GM19351 (cell line): ENCODE measurements at regions not wholly inside any gene's neighbourhood (a gene's known extent, or its start where the extent isn't known, plus 50 kb on each side); places are given as distances from the start of the nearest gene placed in this dataset.
"Not testable (repeated sequence)": the region's sequence is repeated elsewhere in the genome, so short reads cannot be mapped to it uniquely, and the experiment has no call there.

Experiments used
- ATAC-seq: cut with Tn5 transposase; IDR thresholded peaks from one replicate; pipeline ENCODE4 v1.9.1; 2021; ENCODE audit warnings: mild to moderate bottlenecking, moderate library complexity; ENCODE audit not compliant: unreplicated experiment

DNA sequence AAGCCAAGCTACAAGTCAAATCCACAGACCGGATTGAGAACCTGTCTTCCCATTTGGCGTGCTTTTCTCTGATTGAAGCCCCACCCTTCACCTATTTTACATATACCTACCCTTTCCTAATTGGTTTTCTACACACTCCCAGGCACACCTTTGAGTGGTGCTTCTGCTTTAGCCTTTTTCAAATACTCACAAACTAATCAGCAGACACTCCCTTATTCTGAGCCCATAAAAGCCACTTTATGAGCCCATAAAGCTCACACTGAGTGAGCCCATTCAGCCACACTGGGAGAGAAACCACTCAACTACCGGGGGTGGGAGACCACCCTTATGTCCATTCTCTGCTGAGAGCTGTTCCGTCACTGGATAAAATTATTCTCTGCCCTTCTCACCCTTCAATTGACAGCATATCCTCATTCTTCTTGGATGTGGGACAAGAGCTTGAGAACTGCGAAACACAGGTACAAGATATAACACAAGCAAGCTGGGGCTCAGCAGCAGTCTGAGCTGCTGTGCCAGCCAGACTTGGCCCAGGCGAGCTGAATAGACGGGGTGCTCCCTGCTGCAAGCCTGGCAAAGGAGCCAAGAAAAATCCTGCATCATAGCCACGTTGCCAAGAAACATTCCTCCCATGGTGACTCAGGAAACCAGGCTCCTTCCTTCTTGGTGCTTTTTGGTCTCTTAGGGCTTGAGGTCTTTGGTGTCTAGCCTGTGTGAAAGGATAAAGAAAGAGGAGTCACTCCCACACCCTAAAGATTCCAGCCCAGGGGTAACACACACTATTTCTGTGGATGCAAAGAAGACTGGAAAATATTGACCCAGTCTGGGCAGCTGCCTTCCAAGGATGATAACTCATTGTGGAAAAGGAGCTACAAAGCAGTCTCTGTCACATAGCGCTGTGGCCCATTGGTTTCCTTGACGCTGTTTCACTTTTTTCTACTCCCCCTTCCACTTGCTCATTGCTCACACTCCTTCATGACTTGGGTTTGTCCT lies 609.7 kb downstream of the MCTP2 start:
- no peak for ATAC-seq

GRCh38 chr15:94843060-94843459 lies 611.7 kb downstream of the MCTP2 start:
- ATAC-seq: no peak

DNA sequence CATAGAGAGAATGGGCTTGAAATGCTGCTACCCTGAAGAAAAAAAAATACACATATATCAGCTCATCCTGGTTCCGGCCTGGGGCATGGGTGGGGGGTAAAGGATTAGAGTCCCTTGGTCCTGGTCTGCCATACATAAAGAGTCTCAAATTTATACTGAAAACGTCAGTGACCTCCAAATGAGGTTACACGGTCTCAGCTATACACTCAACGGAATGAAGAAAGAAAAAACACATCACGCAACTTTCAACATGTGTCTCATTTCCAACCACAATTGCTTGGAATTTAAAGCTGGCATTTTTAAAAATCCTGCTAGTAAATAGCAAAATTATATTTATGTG lies 612.8 kb downstream of the MCTP2 start:
- ATAC-seq: no peak

DNA sequence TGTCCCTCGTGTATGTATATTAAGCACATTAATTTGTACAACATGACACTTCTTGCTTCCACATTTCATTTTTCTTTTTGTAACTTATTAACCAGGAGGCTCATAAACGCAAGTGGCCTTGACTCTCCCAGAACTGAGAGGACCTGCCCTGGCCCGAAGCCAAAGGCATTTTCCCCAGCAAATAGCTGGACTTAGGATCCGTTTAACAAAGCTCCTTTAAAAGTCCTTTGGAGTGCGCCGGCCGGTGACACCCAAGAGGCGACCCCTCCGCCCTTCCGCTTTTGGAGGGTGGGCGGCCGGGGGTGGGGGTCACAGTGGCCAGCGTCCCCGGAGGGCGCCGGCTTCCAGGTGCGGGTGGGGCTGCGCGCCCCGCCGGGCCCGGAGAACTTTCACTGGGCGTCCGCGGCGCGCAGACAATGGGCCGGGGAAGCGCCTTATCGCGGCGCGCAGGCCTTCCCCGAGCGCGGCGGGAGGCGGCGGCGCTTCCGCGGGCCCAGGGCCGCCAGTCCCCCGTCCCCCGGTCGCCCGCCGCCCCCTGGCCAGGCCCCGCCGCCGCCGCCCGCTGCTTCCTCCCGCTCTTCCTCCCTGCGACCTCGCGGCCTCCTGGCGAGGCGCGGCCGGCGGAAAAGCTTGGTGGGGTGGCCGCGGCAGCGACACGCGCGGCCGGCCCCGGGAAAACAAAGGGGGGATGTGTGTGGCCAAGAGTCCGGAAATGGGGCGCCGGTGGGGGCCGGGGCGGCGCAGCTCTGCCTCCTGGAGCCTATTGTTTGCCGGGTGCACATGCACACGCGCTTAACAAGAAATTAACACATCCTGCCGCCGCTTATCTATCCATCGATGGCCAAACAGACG lies 613.4 kb downstream of the MCTP2 start:
- ATAC-seq: no peak

GRCh38 chr15:94845390-94845716 lies 614.0 kb downstream of the MCTP2 start:
- ATAC-seq: no peak

GRCh38 chr15:94847325-94847724 lies 616.0 kb downstream of the MCTP2 start:
- ATAC-seq: no peak

GRCh38 chr15:94848054-94848453 lies 616.7 kb downstream of the MCTP2 start:
- ATAC-seq: no peak

DNA sequence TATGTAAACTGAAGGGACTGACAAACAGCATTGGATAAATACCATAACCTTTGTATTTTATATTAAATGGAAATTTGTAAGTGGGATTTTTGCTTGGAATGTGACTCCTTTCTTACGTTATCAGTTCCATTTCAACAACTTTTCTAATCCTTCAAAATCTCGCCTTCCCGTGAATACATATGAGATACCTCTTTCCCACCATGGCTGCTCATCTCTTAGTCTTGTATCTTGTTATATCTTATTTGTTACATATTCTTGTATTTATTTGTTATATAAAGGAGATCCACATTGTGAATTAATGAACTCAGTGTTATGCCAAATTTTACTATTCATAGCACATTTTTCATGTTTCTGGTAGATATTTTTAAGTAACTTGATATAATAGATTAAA lies 623.7 kb downstream of the MCTP2 start:
- ATAC-seq: no peak

DNA sequence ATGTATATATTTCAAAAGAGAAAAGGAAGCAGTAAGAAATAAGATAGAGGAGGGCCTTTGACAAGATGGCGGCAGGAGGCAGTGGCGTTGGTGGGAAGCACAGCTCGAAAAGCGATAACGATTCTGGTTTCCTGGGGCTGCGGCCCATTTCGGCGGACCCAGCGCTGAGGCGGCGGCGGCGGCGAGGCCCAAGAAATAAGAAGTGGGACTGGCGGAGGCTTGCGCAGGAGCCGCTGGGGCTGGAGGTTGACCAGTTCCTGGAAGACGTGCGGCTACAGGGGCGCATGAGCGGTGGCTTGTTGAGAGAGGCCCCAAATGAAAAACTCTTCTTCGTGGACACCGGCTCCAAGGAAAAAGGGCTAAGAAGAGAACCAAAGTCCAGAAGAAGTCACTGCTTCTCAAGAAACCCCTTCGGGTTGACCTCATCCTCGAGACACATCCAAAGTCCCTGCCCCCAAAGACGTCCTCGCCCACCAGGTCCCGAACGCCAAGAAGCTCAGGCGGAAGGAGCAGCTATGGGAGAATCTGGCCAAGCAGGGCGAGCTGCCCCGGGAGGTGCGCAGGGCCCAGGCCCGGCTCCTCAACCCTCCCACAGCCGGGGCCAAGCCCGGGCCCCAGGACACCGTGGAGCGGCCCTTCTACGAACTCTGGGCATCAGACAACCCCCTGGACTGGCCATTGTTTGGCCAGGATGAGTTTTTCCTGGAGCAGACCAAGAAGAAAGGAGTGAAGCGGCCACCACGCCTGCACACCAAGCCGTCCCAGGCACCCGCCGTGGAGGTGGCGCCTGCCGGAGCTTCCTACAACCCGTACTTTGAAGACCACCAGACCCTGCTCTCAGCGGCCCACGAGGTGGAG lies 624.3 kb downstream of the MCTP2 start:
- ATAC-seq: no peak

GRCh38 chr15:94856267-94856854 lies 625.0 kb downstream of the MCTP2 start:
- no peak for ATAC-seq

- no peak for ATAC-seq
Measured at GRCh38 chr15:94857466-94857865, 626.1 kb downstream of the MCTP2 start.

DNA sequence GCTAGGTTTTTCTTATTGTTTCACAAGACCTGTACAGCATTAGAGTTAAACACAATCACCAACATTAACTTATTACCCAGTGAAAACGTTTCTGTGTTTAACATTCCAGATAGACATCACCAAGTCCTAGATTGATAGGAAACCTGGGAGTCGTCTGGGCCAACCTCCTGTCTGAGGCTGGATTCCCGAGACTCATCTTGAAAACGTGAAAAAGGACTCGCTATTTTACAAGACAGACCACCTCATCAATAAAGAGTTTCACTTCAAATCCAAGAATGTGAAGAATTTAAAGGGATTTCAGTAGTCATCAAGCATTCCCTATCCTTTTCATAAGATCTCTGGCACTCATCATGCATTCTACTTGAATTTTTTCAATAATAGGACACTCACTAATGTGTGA lies 626.6 kb downstream of the MCTP2 start:
- ATAC-seq: no peak

- no peak for ATAC-seq
Measured at GRCh38 chr15:94858449-94858848, 627.1 kb downstream of the MCTP2 start.

- ATAC-seq: no peak
Measured at GRCh38 chr15:94858920-94859319, 627.6 kb downstream of the MCTP2 start.

DNA sequence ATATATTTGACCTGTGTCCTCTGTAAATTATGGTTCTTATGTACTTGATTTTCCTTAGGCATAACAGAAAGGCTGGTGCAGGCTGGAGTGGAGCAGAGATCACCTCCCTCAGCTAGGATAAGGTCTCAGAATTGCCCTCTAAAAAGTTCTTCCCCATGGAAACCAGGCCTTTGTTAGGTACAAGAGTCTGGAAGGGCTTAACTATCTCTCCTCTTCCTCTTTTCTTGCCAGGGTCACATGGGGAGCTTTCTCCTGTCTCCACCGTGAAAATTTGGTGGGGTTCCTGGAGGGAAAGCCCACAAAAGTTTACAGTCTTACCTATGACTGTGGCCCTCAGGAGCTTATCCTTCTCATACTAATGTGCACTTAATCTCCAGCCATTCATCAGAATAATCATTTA lies 633.2 kb downstream of the MCTP2 start:
- no peak for ATAC-seq

DNA sequence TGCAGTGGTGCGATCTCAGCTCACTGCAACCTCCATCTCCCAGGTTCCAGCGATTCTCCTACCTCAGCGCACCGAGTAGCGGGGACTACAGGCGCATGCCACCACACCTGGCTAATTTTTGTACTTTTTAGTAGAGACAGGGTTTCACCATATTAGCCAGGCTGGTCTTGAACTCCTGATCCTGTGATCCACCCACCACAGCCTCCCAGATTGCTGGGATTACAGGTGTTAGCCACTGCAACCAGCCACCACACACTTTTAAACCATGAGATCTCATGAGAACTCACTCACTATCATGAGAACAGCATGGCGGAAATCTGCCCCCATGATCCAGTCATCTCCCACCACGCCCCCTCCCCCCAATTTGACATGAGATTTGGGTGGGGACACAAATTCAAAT lies 636.9 kb downstream of the MCTP2 start:
- ATAC-seq: not testable (repeated sequence)

DNA sequence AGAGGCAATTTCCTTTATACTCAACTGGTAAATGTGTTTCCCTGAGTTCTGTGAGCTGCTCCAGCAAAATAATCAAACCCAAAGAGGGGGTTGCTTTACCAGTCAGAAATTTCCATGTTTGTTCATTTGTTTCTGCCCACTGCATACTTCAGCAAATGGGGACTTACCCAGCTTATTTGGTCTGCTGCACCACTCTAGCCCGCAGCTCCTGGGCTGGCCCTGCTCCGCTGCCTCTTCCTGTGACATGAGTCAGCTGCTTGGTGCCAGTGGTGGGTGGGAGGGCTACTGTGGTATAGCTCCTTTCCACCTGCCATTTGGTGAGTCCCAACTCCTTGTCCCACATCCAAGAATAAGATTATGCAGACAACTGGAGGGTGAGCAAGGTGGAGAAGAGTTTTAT lies 644.2 kb downstream of the MCTP2 start:
- ATAC-seq: no peak

DNA sequence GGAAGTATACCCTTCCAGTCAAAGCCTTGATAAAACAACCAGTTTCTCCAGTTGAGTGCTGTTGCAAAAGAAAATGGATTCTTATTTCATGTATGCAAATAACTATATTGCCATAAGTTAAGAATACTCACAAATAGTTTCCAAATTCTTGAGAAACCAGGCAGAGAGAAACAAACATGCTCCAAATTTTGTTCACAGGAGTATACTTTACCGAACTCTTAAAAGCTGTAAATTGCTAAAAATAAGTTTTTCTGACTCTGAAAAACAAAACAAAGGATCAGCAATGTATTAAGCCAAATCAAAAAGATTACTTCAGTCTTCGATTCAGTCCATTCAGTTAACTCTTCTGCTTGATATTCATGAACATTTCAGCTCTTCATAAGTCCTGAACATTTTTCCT lies 646.5 kb downstream of the MCTP2 start:
- ATAC-seq: no peak

DNA sequence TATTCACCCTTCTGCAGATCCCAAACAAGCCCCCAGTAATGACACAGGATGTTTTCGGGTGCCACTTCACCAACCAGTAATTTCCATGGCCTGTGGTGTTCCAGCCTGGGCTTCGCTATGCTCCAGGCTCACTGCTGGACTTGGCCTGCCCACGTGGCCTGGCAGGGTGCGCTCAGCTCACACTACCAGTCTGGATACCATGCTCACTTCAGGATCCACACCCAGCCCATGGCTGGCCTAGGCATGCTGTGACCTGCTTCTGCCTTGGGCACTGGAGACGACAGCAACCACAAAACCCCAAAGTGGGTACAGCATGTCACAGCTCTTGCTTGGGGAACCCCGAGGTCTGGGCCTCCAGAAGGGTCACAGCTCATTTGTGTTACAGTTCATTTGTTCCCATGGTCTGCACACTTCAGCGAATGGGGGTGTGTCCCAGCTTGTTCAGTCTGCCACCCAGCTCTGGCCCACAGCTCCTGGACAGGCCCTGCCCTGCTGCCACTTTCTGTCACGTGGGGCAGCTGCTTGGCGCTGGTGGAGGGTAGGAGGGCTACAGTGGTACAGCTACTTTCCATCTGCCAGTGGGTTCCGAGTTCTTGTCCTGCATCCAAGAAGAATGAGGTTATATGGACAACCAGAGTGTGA lies 650.8 kb downstream of the MCTP2 start:
- ATAC-seq: no peak

DNA sequence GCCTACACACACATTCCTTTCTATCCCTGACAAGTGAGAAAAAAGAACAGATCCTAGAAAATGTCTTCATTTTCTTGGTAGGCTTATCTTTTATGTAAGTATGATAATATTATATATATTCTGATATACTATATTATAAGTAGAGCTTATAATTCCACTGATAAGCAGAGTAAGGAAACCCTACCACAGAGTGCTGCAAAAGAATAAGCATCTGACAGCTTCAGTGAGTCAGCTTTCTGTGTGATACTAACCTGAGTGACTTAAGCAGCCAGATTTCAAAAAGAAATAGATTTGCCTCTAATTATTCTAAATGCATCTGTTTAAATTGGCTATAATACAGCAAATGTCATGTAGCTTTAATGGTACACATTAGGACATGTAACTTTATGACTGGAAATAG lies 656.0 kb downstream of the MCTP2 start:
- ATAC-seq: no peak
